ENCODE measurements at regions not wholly inside any gene's neighbourhood (a gene's known extent, or its start where the extent isn't known, plus 50 kb on each side); places are given as distances from the start of the nearest gene placed in this dataset.

GRCh38 chr16:17847234-17847795 lies 376.6 kb upstream of the XYLT1 start:
- DNase-seq: no peak

- no peak for DNase-seq
Observed at GRCh38 chr16:17846030-17846429, 375.3 kb upstream of the XYLT1 start.

- DNase-seq: no peak
Observed at GRCh38 chr16:17845031-17845430, 374.3 kb upstream of the XYLT1 start.

- DNase-seq: no peak
Observed at GRCh38 chr16:17843905-17844304, 373.1 kb upstream of the XYLT1 start.

GRCh38 chr16:17839907-17840306 lies 369.1 kb upstream of the XYLT1 start:
- DNase-seq: no peak

GRCh38 chr16:17839272-17839671 lies 368.5 kb upstream of the XYLT1 start:
- no peak for DNase-seq

- DNase-seq: no peak
Observed at GRCh38 chr16:17836868-17837602, 366.3 kb upstream of the XYLT1 start.

- DNase-seq: no peak
Observed at GRCh38 chr16:17835118-17835876, 364.5 kb upstream of the XYLT1 start.

GRCh38 chr16:17832738-17833137 lies 362.0 kb upstream of the XYLT1 start:
- DNase-seq: no peak

- no peak for DNase-seq
Observed at GRCh38 chr16:17831330-17831729, 360.6 kb upstream of the XYLT1 start.

GRCh38 chr16:17830651-17831050 lies 359.9 kb upstream of the XYLT1 start:
- no peak for DNase-seq

GRCh38 chr16:17829811-17830210 lies 359.1 kb upstream of the XYLT1 start:
- DNase-seq: no peak

GRCh38 chr16:17828012-17828411 lies 357.3 kb upstream of the XYLT1 start:
- DNase-seq: no peak

GRCh38 chr16:17827313-17827712 lies 356.6 kb upstream of the XYLT1 start:
- no peak for DNase-seq

GRCh38 chr16:17817943-17818342 lies 347.2 kb upstream of the XYLT1 start:
- no peak for DNase-seq

- DNase-seq: no peak
Observed at GRCh38 chr16:17817260-17817659, 346.5 kb upstream of the XYLT1 start.

GRCh38 chr16:17812771-17813170 lies 342.0 kb upstream of the XYLT1 start:
- no peak for DNase-seq

GRCh38 chr16:17804857-17805256 lies 334.1 kb upstream of the XYLT1 start:
- no peak for DNase-seq

GRCh38 chr16:17803625-17804410 lies 333.1 kb upstream of the XYLT1 start:
- no peak for DNase-seq

- DNase-seq: no peak
Observed at GRCh38 chr16:17802571-17802970, 331.8 kb upstream of the XYLT1 start.

GRCh38 chr16:17801068-17801467 lies 330.3 kb upstream of the XYLT1 start:
- no peak for DNase-seq

- DNase-seq: no peak
Observed at GRCh38 chr16:17798716-17799115, 328.0 kb upstream of the XYLT1 start.

GRCh38 chr16:17793354-17793753 lies 322.6 kb upstream of the XYLT1 start:
- no peak for DNase-seq
